Psoas muscle (tissue), 7 donors: ENCODE measurements at regions not wholly inside any gene's neighbourhood (a gene's known extent, or its start where the extent isn't known, plus 50 kb on each side); places are given as distances from the start of the nearest gene placed in this dataset.

ENCODE experiments used
- ATAC-seq, 4 donors: fragments of 200-7000 bp; cut with Tn5 transposase; one replicate each; pipeline ENCODE4 v1.9.1; 2020; ENCODE audit warnings: moderate library complexity in 3 of 4, mild to moderate bottlenecking in 2 of 4
- DNase-seq, 2 donors: peaks; one replicate each; pipeline ENCODE4 v3.0.0-alpha.2; 2020
- H3K27ac ChIP-seq: fragments of 200-600 bp; one replicate; pipeline ENCODE4 v1.8.0; 2022
- H3K27me3 ChIP-seq, 3 donors: fragments of 200-600 bp in 1 of 3; one replicate each; pipeline versions ENCODE4 v1.6.1 to v1.8.0; 2013 to 2022; ENCODE audit warnings: low read length in 2 of 3, mild to moderate bottlenecking in 2 of 3, moderate library complexity in 1 of 3; ENCODE audit not compliant: insufficient read depth in 3 of 3
- H3K36me3 ChIP-seq, 2 donors: fragments of 200-600 bp in 1 of 2; one replicate each; pipeline versions ENCODE4 v1.6.1 to v1.8.0; 2013 to 2022; ENCODE audit warnings: low read depth in 1 of 2, mild to moderate bottlenecking in 1 of 2, moderate library complexity in 1 of 2; ENCODE audit not compliant: insufficient read depth in 1 of 2
- H3K4me1 ChIP-seq: fragments of 200-600 bp; one replicate; pipeline ENCODE4 v1.8.0; 2022
- H3K4me3 ChIP-seq: fragments of 200-600 bp; one replicate; pipeline ENCODE4 v1.8.0; 2022; ENCODE audit warnings: mild to moderate bottlenecking
- H3K9me3 ChIP-seq: fragments of 200-600 bp; one replicate; pipeline ENCODE4 v1.8.0; 2022
- CTCF ChIP-seq: fragments of 200-600 bp; IDR thresholded peaks from one replicate; pipeline ENCODE4 v1.8.0; 2022; ENCODE audit warnings: antibody characterized with exemption
- WGBS, 3 donors: extraction: QIAGEN DNeasy Blood & Tissue Kit; methylation state at CpG; one replicate each; pipeline versions ENCODE4 v1.1.6 to v1.1.7; 2013; 5-methylcytosine and 5-hydroxymethylcytosine counted together
- intact Hi-C, 2 donors: fragments of 100-400 bp; cut with DNase I; formaldehyde crosslinking; loops; one replicate each; pipeline versions ENCODE4 v1.11.0 to v1.14.2; 2022
- donor health status: healthy with polysubstance abuse.
- donor health status: DM: no; HTN: no; CAD: no; lungs with moderate emphysema.
- donor health status: Bipolar disorder and iron deficiency.
- donor health status: healthy.
- donor health status: DM: yes; HTN: yes; CAD: no.
- donor health status: DM: no; HTN: no; CAD: no.
- donor health status: DM: yes; HTN: yes; CAD: no.

GRCh38 chr13:103130681-103131210 lies 64.5 kb upstream of the SLC10A2 start:
- intact Hi-C loops = no loop called here
- no peak for ATAC-seq
- H3K27me3 ChIP-seq = no peaks in the 10 kb centered on the region
- H3K27ac ChIP-seq = no peak overlapping the region
- H3K4me1 ChIP-seq = no peaks in the 10 kb centered on the region
- H3K9me3 ChIP-seq = no peaks in the 10 kb centered on the region
- no peak for DNase-seq
- no peaks in the 10 kb centered on the region for H3K36me3 ChIP-seq
- H3K4me3 ChIP-seq = no peak overlapping the region
- no peak for TF ChIP-seq CTCF
- WGBS, 3 donors = 72 to 84% (median 73%) methylated on average over 3 of the region's 3 CpGs

GRCh38 chr13:103130146-103130545 lies 63.9 kb upstream of the SLC10A2 start:
- TF ChIP-seq CTCF = no peak
- intact Hi-C loops = no loop called here
- H3K4me1 ChIP-seq = no peaks in the 10 kb centered on the region
- no peak overlapping the region for H3K4me3 ChIP-seq
- no peaks in the 10 kb centered on the region for H3K27me3 ChIP-seq
- no peak overlapping the region for H3K27ac ChIP-seq
- ATAC-seq (no peak), DNase-seq (no peak)
- H3K9me3 ChIP-seq = no peaks in the 10 kb centered on the region
- no peaks in the 10 kb centered on the region for H3K36me3 ChIP-seq
- 79 to 94% (median 88%) methylated on average over 5 of the region's 5 CpGs for WGBS, 3 donors
